ENCODE measurements at regions not wholly inside any gene's neighbourhood (a gene's known extent, or its start where the extent isn't known, plus 50 kb on each side); places are given as distances from the start of the nearest gene placed in this dataset.
A peak's percentile ranks its signal among the peaks of the same experiment; 100 is the strongest.
"Not testable (repeated sequence)": the region's sequence is repeated elsewhere in the genome, so short reads cannot be mapped to it uniquely, and the experiment has no call there.

DNA sequence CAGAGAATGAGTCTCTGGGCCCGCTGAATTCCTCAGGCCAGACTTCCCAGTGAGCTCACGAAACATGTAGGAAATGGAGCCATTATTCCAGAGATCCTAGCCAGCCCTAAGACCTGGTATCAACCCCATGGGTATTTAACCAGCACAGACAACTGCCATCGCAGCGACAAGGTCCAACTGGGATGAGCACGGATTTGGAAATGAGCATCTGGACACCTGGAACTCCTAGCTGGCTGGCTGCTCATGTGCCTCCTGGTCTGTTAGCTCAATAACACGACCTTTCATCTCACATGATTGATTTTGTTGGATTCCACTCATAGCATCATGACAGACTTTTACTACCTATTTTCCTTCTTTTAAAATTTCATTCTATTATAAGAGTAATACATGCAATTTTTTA lies 51.0 kb downstream of the POU3F3 start:
- no peak for DNase-seq (ENCODE audit: extremely low read depth in 1 of 2, low read depth in 1 of 2)

GRCh38 chr2:104909317-104909716 lies 55.4 kb downstream of the POU3F3 start:
- DNase-seq (ENCODE audit: extremely low read depth in 1 of 2, low read depth in 1 of 2), result no peak

- no peak for DNase-seq (ENCODE audit: extremely low read depth in 1 of 2, low read depth in 1 of 2)
These were observed 60.6 kb downstream of the POU3F3 start for GRCh38 chr2:104914509-104914908.

GRCh38 chr2:104915107-104915793 lies 61.3 kb downstream of the POU3F3 start:
- no peak for DNase-seq (ENCODE audit: extremely low read depth in 1 of 2, low read depth in 1 of 2)

GRCh38 chr2:104919127-104919526 lies 65.2 kb downstream of the POU3F3 start:
- DNase-seq (ENCODE audit: extremely low read depth in 1 of 2, low read depth in 1 of 2), result no peak

DNA sequence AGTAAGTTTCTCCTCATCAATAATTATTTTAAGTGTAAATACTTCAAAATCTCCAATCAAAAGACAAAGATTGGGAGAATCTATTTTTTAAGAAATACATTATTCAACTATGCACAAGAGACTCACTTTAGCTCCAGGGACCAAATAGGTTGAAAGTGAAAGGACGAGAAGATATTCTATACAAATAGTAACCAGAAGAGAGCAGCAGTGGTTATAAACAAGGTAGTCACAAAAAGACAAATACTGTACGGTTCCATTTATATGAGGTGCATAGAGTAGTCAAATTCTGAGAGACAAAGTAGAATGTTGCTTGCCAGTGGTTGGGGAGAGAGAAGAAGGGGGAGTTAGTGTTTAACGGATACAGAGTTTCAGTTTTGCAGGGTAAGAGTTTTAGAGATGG lies 69.8 kb downstream of the POU3F3 start:
- DNase-seq (ENCODE audit: extremely low read depth in 1 of 2, low read depth in 1 of 2), result no peak

DNA sequence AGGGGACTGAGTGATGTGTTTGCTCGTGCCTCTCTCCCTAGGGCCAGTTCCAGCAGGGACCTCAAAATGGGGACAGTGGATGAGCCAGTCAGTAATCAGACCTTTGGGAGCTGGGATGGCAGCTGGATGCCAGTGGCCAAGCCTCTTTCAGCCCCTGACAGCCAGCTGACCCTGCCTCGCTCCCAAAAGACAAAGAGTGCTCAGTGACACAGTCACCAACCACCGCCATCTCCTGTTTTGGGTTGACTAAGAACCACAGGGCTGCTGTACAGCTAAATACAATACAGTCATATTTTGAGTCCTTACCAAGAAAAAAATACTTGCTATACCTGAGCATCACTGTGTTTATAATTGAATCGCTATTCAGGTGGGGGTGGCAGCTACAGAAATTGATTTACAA lies 75.7 kb downstream of the POU3F3 start:
- no peak for DNase-seq (ENCODE audit: extremely low read depth in 1 of 2, low read depth in 1 of 2)

DNA sequence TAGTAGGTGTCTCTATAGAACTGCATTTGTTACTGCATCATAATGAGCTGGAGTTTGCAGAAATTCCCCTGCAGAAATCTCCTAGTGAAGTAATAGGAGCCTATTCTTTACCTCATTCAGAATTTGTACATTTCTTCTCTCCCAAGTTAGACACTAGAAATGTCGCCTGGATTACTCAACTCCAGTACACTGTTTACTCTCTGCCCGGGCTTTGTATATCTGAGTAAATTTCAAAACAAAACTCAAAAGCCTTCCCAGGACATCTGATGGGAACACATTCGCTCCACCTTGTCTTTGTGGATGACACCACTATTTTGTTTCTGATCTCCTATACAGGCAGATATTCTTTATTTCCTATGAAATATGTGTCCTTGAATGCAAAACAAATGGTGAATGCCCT lies 76.8 kb downstream of the POU3F3 start:
- no peak for DNase-seq (ENCODE audit: extremely low read depth in 1 of 2, low read depth in 1 of 2)

- DNase-seq (ENCODE audit: extremely low read depth in 1 of 2, low read depth in 1 of 2), result no peak
These were observed 78.3 kb downstream of the POU3F3 start for GRCh38 chr2:104932243-104932642.

DNA sequence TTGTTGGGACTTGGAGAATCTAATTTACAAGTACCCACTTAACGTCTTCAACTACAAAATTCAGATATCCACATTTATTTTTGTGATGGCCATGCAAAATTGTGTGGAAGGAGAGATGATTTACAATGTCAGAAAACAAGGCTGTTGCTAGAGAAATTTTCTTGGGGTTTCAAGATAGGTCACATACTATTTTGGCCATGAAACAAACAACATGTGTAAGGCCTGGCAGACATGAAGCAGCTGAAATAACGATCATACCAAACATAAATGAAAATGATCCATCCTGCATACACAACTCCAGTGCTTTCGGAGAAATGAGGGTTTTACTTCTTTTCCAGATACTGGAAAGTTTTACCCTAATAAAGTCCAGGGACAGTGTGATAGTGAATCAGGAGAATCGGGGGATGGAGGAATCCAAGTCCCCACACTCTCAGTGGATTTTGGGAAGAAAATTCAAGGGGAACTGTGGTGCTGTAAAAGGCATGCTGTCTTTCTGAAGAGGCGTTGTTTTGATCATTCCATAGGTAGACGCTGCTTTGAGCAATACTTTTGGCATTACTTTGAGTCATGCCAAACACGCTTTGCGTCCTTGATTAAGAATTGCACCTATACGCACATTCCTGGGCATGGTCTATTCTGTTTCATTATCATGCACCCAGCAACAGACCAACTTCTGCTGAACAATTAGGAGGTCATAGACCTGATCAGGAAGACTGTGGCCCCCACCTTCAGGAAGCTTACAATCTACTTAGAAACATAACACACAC lies 79.4 kb downstream of the POU3F3 start:
- no peak for DNase-seq (ENCODE audit: extremely low read depth in 1 of 2, low read depth in 1 of 2)

- no peak for DNase-seq (ENCODE audit: extremely low read depth in 1 of 2, low read depth in 1 of 2)
These were observed 82.6 kb downstream of the POU3F3 start for GRCh38 chr2:104936527-104936926.

DNA sequence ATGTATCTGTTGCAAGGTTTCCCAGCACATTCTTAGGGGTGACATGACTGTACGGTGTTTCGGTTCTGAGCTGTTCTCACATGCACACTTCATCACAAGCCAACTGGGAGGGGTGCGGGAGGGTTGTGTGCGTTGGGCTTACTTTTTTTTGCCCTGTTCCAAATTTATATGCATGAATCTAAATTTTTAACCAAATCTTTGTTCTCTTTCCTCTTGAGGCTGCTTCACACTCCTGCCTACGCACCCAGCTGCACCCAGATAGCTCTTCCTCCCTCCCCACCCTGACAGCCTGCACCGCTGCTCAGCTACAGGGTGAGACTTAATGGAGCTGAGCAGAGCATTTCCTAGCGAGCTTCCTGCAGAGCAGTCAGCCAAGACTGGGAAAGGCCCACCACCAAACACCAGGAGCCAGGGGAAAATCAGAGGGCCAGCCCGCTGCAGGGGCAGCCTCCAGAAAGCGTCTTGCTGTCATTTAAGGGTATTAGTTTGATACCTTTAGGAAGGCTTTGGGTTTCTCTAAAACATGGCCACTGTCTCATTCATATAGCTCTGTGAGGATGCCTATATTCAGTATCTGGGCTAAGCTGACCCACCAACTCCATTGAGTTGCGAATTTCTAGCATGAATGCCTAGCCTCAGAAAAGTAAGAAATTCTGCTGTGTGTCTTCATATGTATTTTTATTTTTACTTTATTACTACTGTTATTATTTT lies 84.5 kb downstream of the POU3F3 start:
- peak in 1 of 2 donors; percentile 11 for DNase-seq (ENCODE audit: extremely low read depth in 1 of 2, low read depth in 1 of 2)

DNA sequence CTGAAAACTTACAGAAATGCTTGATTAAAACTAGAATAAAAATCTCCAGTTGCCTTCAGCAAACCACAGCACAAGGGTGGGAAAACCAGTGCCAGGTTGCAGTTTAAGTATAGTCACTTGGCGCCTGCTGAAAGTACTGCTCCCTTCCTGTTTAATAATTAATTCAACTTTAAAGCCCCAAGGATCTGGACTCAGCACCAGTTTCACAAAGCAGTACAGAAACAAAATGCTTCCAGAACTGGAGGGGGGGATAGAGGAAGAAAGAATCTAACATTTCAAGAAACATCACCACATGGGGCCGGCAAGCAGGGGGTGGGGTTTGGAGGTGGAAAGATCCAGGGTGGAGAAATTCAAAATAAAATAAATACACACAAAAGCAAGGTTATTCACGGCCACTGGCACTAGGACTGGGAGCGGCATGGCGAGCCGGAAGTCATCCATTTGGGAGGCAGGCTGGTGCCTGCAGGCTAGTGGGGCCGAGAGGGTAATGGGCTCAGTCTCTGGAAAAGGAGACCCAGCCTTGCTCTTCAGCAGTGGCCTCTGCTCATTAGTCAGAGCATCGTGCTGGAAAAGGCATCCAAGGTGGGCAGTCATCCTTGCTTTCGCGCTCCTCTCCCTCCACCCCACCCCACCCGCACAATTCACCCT lies 85.8 kb downstream of the POU3F3 start:
- DNase-seq (ENCODE audit: extremely low read depth in 1 of 2, low read depth in 1 of 2), result no peak

- DNase-seq (ENCODE audit: extremely low read depth in 1 of 2, low read depth in 1 of 2), result no peak
These were observed 90.6 kb downstream of the POU3F3 start for GRCh38 chr2:104944495-104944894.

DNA sequence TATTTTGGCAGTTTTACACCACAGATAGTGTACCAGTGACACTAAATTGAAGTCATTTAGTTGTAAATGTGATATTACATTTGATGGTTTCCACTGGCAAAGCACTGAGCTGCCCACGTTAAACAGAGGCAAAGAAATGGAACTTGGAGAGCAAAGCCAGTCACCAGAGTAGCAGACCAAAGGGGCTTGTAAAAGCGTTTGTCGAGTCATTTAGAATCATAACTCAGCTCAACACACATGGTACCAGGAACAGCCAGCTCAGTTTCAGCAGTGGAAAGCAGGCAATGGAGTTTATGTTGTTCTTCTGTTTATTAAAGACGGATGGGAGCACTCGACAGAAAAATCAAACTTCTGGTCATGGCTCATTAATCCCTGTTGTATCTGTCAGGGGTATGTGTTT lies 91.2 kb downstream of the POU3F3 start:
- no peak for DNase-seq (ENCODE audit: extremely low read depth in 1 of 2, low read depth in 1 of 2)

DNA sequence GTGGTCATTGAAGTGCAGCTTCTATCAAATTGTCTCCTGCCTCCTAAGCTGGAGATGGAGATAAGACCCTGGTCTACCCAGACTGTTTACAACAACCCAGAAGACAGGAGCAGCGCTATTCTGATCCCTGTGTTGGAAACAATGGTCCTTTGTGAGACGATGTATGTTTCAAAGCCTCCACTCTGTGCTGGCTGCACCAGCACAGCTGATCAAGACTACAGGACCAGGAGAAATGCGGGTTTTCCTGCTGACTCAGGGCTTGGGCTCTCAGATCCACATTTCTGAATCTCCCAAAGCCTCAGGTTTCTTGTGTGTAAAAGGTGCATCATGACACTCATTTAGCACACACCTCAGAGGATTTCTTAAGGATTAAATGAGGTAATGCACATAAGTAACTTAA lies 92.0 kb downstream of the POU3F3 start:
- no peak for DNase-seq (ENCODE audit: extremely low read depth in 1 of 2, low read depth in 1 of 2)

GRCh38 chr2:104947456-104947855 lies 90.4 kb upstream of the MRPS9 start:
- not testable (repeated sequence) for DNase-seq (ENCODE audit: extremely low read depth in 1 of 2, low read depth in 1 of 2)

DNA sequence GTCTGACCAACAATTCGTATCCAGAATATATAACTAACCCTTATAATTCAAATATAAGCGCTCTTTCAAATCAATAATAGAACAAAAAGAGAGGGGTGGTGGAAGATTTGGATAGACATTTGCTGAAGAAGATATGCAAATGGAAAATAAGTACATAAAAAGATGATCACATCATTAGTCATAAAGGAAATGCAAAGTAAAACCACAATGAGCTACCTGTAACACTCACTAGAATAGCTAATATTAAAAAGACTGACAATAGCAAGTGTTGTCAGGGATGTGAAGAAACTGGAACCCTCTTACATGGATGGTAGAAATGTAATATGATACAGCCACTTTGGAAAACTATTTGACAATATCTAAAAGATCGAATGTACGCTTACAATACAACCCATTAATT lies 84.9 kb upstream of the MRPS9 start:
- DNase-seq (ENCODE audit: extremely low read depth in 1 of 2, low read depth in 1 of 2), result no peak

DNA sequence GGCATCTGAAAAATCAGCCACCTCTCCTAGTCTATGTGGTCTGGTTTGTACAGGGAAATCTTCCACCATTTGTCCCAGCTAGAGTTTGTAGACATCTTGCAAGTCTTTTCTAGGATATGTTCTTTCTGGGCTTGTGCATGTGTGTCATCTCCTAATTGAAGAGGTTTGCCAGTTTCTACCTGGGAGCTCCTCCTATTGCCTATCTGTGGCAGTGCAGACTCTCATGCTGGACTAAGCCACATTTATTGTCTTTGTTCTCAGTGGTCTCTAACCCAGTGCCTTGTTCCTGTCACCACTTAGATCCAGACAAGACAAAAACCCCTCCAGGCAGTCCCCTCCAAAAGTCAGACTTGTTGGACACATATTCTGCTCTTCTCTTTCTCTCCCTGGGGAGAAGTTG lies 72.0 kb upstream of the MRPS9 start:
- DNase-seq (ENCODE audit: extremely low read depth in 1 of 2, low read depth in 1 of 2), result no peak

DNA sequence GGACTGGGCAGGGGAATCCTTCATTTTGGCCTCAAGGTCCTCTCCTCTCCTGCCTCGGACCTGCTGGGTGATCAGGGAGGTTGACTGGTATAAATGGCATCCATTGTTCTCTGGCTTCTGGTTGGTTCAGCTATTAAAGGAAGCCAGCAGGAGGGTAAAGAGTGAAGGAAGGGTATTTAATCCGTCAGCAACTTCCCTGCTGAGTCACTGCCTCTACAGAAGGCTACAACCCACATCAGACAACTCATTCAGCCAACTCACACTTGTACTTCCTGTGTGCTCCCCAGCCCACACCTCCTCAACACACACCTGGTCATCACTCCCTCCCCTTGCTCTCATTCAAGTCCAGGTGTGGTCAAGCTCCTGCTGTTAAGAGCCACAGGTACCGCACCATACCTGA lies 68.3 kb upstream of the MRPS9 start:
- DNase-seq (ENCODE audit: extremely low read depth in 1 of 2, low read depth in 1 of 2), result no peak

DNA sequence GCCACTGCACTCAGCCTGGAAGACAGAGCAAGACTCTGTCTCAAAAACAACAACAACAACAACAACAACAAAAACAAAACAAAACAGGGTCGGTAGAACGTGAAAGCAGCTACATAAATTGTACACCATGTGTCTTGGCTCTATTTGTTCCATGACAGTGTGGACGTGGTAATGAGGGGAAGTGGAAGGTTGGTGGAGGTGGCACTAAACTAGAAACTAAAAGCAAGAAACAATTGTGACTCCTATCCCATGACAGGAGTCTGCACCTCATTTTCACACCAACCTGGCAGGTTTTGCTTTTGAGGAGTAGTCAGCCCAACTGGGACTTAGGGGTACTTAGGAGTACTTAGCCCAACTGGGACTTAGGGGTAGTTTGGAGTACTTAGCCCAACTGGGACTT lies 62.5 kb upstream of the MRPS9 start:
- DNase-seq (ENCODE audit: extremely low read depth in 1 of 2, low read depth in 1 of 2), result no peak

All from stimulated activated CD8-positive, alpha-beta memory T cell treated with anti-CD3 and anti-CD28 coated beads, Interleukin-7, amount 100 ng/mL, for 48 hours (primary cell).